Liver (tissue), 7 donors: ENCODE measurements at regions not wholly inside any gene's neighbourhood (a gene's known extent, or its start where the extent isn't known, plus 50 kb on each side); places are given as distances from the start of the nearest gene placed in this dataset.

Experiments
- DNase-seq: peaks from one replicate; pipeline ENCODE4 v3.0.0-alpha.2; 2017; ENCODE audit warnings: low spot score
- H3K27ac ChIP-seq, 2 donors: one replicate each; pipeline ENCODE4 v1.7.0; 2013; ENCODE audit warnings: inconsistent platforms in 2 of 2, low read length in 2 of 2, control low read depth in 1 of 2, low read depth in 1 of 2, mild to moderate bottlenecking in 1 of 2
- H3K27me3 ChIP-seq, 4 donors: one replicate each; pipeline versions ENCODE4 v1.6.1 to v1.7.0; 2013; ENCODE audit warnings: low read length in 3 of 4, inconsistent platforms in 1 of 4, mild to moderate bottlenecking in 1 of 4, moderate library complexity in 1 of 4; ENCODE audit not compliant: control insufficient read depth in 4 of 4, insufficient read depth in 4 of 4
- H3K36me3 ChIP-seq, 4 donors: one replicate each; pipeline versions ENCODE4 v1.6.1 to v1.7.0; 2013; ENCODE audit warnings: low read length in 3 of 4, mild to moderate bottlenecking in 3 of 4, low read depth in 1 of 4, moderate library complexity in 1 of 4; ENCODE audit not compliant: control insufficient read depth in 4 of 4, insufficient read depth in 3 of 4
- H3K4me1 ChIP-seq, 4 donors: one replicate each; pipeline versions ENCODE4 v1.6.1 to v1.7.0; 2013; ENCODE audit warnings: low read length in 3 of 4, mild to moderate bottlenecking in 3 of 4, moderate library complexity in 1 of 4; ENCODE audit not compliant: control insufficient read depth in 4 of 4, insufficient read depth in 4 of 4
- H3K4me3 ChIP-seq, 3 donors: one replicate each; pipeline versions ENCODE4 v1.6.1 to v1.7.0; 2013; ENCODE audit warnings: low read length in 3 of 3, control low read depth in 1 of 3, low read depth in 1 of 3, mild to moderate bottlenecking in 1 of 3
- H3K9ac ChIP-seq, 2 donors: one replicate each; pipeline ENCODE4 v1.7.0; 2013; ENCODE audit warnings: low read length in 2 of 2, mild to moderate bottlenecking in 2 of 2, moderate library complexity in 2 of 2, control low read depth in 1 of 2, low read depth in 1 of 2
- H3K9me3 ChIP-seq, 4 donors: one replicate each; pipeline versions ENCODE4 v1.6.1 to v1.7.0; 2013; ENCODE audit warnings: low read length in 3 of 4; ENCODE audit not compliant: control insufficient read depth in 4 of 4
- ATF3 ChIP-seq: IDR thresholded peaks from 2 replicates; pipeline ENCODE4 v1.6.1; 2016; ENCODE audit warnings: antibody characterized with exemption
- EGR1 ChIP-seq, 2 donors: IDR thresholded peaks; 2 replicates each; pipeline ENCODE4 v1.6.1; 2016 to 2018; ENCODE audit warnings: antibody characterized with exemption in 2 of 2, low read depth in 2 of 2
- GABPA ChIP-seq, 2 donors: IDR thresholded peaks in 1 of 2; conservative IDR thresholded peaks in 1 of 2; 2 replicates each; pipeline ENCODE4 v1.6.1; 2016; ENCODE audit warnings: antibody characterized with exemption in 2 of 2, mild to moderate bottlenecking in 1 of 2, moderate library complexity in 1 of 2
- MAX ChIP-seq: IDR thresholded peaks from 2 replicates; pipeline ENCODE4 v1.6.1; 2016; ENCODE audit warnings: antibody characterized with exemption
- NR2F2 ChIP-seq: IDR thresholded peaks from 2 replicates; pipeline ENCODE4 v1.6.1; 2016; ENCODE audit warnings: antibody characterized with exemption
- RAD21 ChIP-seq, 2 donors: IDR thresholded peaks; 2 replicates each; pipeline ENCODE4 v1.6.1; 2016; ENCODE audit warnings: antibody characterized with exemption in 2 of 2, mild to moderate bottlenecking in 2 of 2
- RXRA ChIP-seq, 2 donors: IDR thresholded peaks; 2 replicates each; pipeline ENCODE4 v1.6.1; 2017 to 2018; ENCODE audit warnings: antibody characterized with exemption in 2 of 2, mild to moderate bottlenecking in 1 of 2
- SP1 ChIP-seq: IDR thresholded peaks from 2 replicates; pipeline ENCODE4 v1.6.1; 2018; ENCODE audit warnings: antibody characterized with exemption, mild to moderate bottlenecking
- YY1 ChIP-seq: IDR thresholded peaks from 2 replicates; pipeline ENCODE4 v1.6.1; 2016; ENCODE audit warnings: antibody characterized with exemption, mild to moderate bottlenecking
- ZBTB33 ChIP-seq: IDR thresholded peaks from 2 replicates; pipeline ENCODE4 v1.6.1; 2016; ENCODE audit warnings: antibody characterized with exemption
- WGBS: extraction: QIAGEN DNeasy Blood & Tissue Kit; methylation state at CpG from one replicate; pipeline ENCODE4 v1.1.7; 2013; 5-methylcytosine and 5-hydroxymethylcytosine counted together
- donor health status: healthy.
- donor health status: healthy.
- donor health status: healthy.
- donor health status: healthy.

GRCh38 chr1:220462752-220463151 lies 65.2 kb upstream of the MARK1 start:
- TF ChIP-seq SP1, result no peak
- 73% methylated on average over 11 of the region's 11 CpGs for WGBS
- no peak for DNase-seq
- Histone ChIP-seq H3K27me3 (peaks cover 0 to 4% (median 0%) of the 10 kb centered on the region in 4 donors), H3K9ac (no peak overlapping the region), H3K9me3 (no peaks in the 10 kb centered on the region), H3K36me3 (no peaks in the 10 kb centered on the region), H3K27ac (no peak overlapping the region), H3K4me3 (no peak overlapping the region), H3K4me1 (no peaks in the 10 kb centered on the region)

- H3K36me3 ChIP-seq, result no peaks in the 10 kb centered on the region
- no peak overlapping the region for H3K4me3 ChIP-seq
- H3K4me1 ChIP-seq, result no peaks in the 10 kb centered on the region
- no peak overlapping the region for H3K9ac ChIP-seq
- H3K27me3 ChIP-seq, result peaks cover 0 to 4% (median 0%) of the 10 kb centered on the region in 4 donors
- no peak for TF ChIP-seq RAD21 (IDR thresholded peaks at IDR 0.05)
- no peak for DNase-seq
- H3K27ac ChIP-seq, result no peak overlapping the region
- no peaks in the 10 kb centered on the region for H3K9me3 ChIP-seq
These were observed 69.0 kb upstream of the MARK1 start for GRCh38 chr1:220458936-220459335.

- no peaks in the 10 kb centered on the region for H3K9me3 ChIP-seq
- no peak overlapping the region for H3K27ac ChIP-seq
- H3K4me3 ChIP-seq, result no peak overlapping the region
- H3K4me1 ChIP-seq, result no peaks in the 10 kb centered on the region
- no peak for DNase-seq
- peaks cover 0 to 4% (median 0%) of the 10 kb centered on the region in 4 donors for H3K27me3 ChIP-seq
- no peak for TF ChIP-seq ATF3
- no peak for TF ChIP-seq EGR1 (IDR thresholded peaks at IDR 0.05; ENCODE audit: low read depth in 2 of 2)
- no peak for TF ChIP-seq SP1
- TF ChIP-seq ZBTB33, result no peak
- H3K9ac ChIP-seq, result no peak overlapping the region
- WGBS, result 75% methylated on average over 5 of the region's 5 CpGs
- H3K36me3 ChIP-seq, result no peaks in the 10 kb centered on the region
These were observed 69.9 kb upstream of the MARK1 start for GRCh38 chr1:220457957-220458609.

GRCh38 chr1:220455559-220455958 lies 72.4 kb upstream of the MARK1 start:
- TF ChIP-seq EGR1 (IDR thresholded peaks at IDR 0.05; ENCODE audit: low read depth in 2 of 2) (no peak), GABPA (IDR thresholded peaks at IDR 0.05 in 1 of 2, conservative IDR thresholded peaks at IDR 0.05 in 1 of 2) (no peak), NR2F2 (no peak), YY1 (no peak), ZBTB33 (no peak), MAX (no peak), RXRA (IDR thresholded peaks at IDR 0.05) (no peak)
- H3K27ac ChIP-seq, result no peak overlapping the region
- 77% methylated on average over 7 of the region's 7 CpGs for WGBS
- H3K4me3 ChIP-seq, result no peak overlapping the region
- no peak overlapping the region for H3K9ac ChIP-seq
- H3K9me3 ChIP-seq, result peaks cover 0 to 2% (median 0%) of the 10 kb centered on the region in 4 donors
- no peaks in the 10 kb centered on the region for H3K4me1 ChIP-seq
- no peak for DNase-seq
- H3K27me3 ChIP-seq, result peaks cover 0 to 6% (median 0%) of the 10 kb centered on the region in 4 donors
- H3K36me3 ChIP-seq, result no peaks in the 10 kb centered on the region
